Adipocyte (in vitro differentiated cells): ENCODE measurements at regions not wholly inside any gene's neighbourhood (a gene's known extent, or its start where the extent isn't known, plus 50 kb on each side); places are given as distances from the start of the nearest gene placed in this dataset.
A peak's percentile ranks its signal among the peaks of the same experiment; 100 is the strongest.

Source experiments
- DNase-seq: peaks from one replicate; pipeline ENCODE4 v3.0.0-alpha.2; 2015; ENCODE audit warnings: low read depth
- H3K27me3 ChIP-seq: replicated peaks from 2 replicates; pipeline ENCODE4 v1.7.0; 2013; ENCODE audit warnings: mild to moderate bottlenecking, low read length, moderate library complexity; ENCODE audit not compliant: control insufficient read depth, insufficient read depth
- H3K36me3 ChIP-seq: 2 replicates; pipeline ENCODE4 v1.7.0; 2013; ENCODE audit warnings: low read length, mild to moderate bottlenecking, moderate library complexity; ENCODE audit not compliant: control insufficient read depth, insufficient read depth, severe bottlenecking
- H3K4me1 ChIP-seq: 2 replicates; pipeline ENCODE4 v1.7.0; 2013; ENCODE audit warnings: mild to moderate bottlenecking, low read length, moderate library complexity; ENCODE audit not compliant: control insufficient read depth, insufficient read depth
- H3K4me3 ChIP-seq: 2 replicates; pipeline ENCODE4 v1.7.0; 2013; ENCODE audit warnings: mild to moderate bottlenecking, low read length, moderate library complexity
- H3K9ac ChIP-seq: 2 replicates; pipeline ENCODE4 v1.7.0; 2013; ENCODE audit warnings: mild to moderate bottlenecking, low read length, moderate library complexity
- H3K9me3 ChIP-seq: 2 replicates; pipeline ENCODE4 v1.7.0; 2013; ENCODE audit warnings: mild to moderate bottlenecking, low read length, moderate library complexity; ENCODE audit not compliant: control insufficient read depth

GRCh38 chr13:90401150-90401549 is 946.3 kb upstream of the MIR17HG start:
- no peak for DNase-seq
- Histone ChIP-seq H3K4me1 (no peaks in the 10 kb centered on the region), H3K4me3 (no peak overlapping the region), H3K9ac (no peak overlapping the region), H3K27me3 (no peaks in the 10 kb centered on the region), H3K9me3 (peaks cover 11% of the 10 kb centered on the region), H3K36me3 (no peaks in the 10 kb centered on the region)

GRCh38 chr13:90402102-90402501 is 945.4 kb upstream of the MIR17HG start:
- Histone ChIP-seq H3K36me3 (no peaks in the 10 kb centered on the region), H3K27me3 (no peaks in the 10 kb centered on the region), H3K4me1 (no peaks in the 10 kb centered on the region), H3K9me3 (peaks cover 11% of the 10 kb centered on the region), H3K4me3 (no peak overlapping the region), H3K9ac (no peak overlapping the region)
- no peak for DNase-seq

GRCh38 chr13:90402613-90403012 is 944.9 kb upstream of the MIR17HG start:
- H3K9me3 ChIP-seq = peaks cover 11% of the 10 kb centered on the region
- H3K4me1 ChIP-seq = no peaks in the 10 kb centered on the region
- H3K4me3 ChIP-seq = no peak overlapping the region
- DNase-seq = no peak
- no peaks in the 10 kb centered on the region for H3K36me3 ChIP-seq
- no peak overlapping the region for H3K9ac ChIP-seq
- H3K27me3 ChIP-seq = no peaks in the 10 kb centered on the region

GRCh38 chr13:90403330-90404082 is 944.0 kb upstream of the MIR17HG start:
- no peak overlapping the region for H3K4me3 ChIP-seq
- DNase-seq = no peak
- H3K36me3 ChIP-seq = no peaks in the 10 kb centered on the region
- no peaks in the 10 kb centered on the region for H3K4me1 ChIP-seq
- peaks cover 11% of the 10 kb centered on the region for H3K9me3 ChIP-seq
- H3K27me3 ChIP-seq = no peaks in the 10 kb centered on the region
- H3K9ac ChIP-seq = no peak overlapping the region

- Histone ChIP-seq H3K4me3 (no peak overlapping the region), H3K27me3 (no peaks in the 10 kb centered on the region), H3K9me3 (peaks cover 1% of the 10 kb centered on the region), H3K9ac (no peak overlapping the region), H3K36me3 (no peaks in the 10 kb centered on the region), H3K4me1 (no peaks in the 10 kb centered on the region)
- no peak for DNase-seq
Observed at GRCh38 chr13:90405301-90405700, 942.2 kb upstream of the MIR17HG start.

GRCh38 chr13:90412980-90413379 is 934.5 kb upstream of the MIR17HG start:
- Histone ChIP-seq H3K9me3 (no peaks in the 10 kb centered on the region), H3K27me3 (no peaks in the 10 kb centered on the region), H3K4me1 (peaks cover 29% of the 10 kb centered on the region), H3K9ac (no peak overlapping the region), H3K4me3 (no peak overlapping the region), H3K36me3 (no peaks in the 10 kb centered on the region)
- DNase-seq = no peak

GRCh38 chr13:90413548-90413947 is 933.9 kb upstream of the MIR17HG start:
- Histone ChIP-seq H3K36me3 (no peaks in the 10 kb centered on the region), H3K9ac (no peak overlapping the region), H3K27me3 (no peaks in the 10 kb centered on the region), H3K4me1 (peaks cover 29% of the 10 kb centered on the region), H3K9me3 (no peaks in the 10 kb centered on the region), H3K4me3 (no peak overlapping the region)
- no peak for DNase-seq

- Histone ChIP-seq H3K9ac (peak overlapping the region; percentile 39), H3K36me3 (no peaks in the 10 kb centered on the region), H3K9me3 (no peaks in the 10 kb centered on the region), H3K4me1 (peaks cover 29% of the 10 kb centered on the region), H3K4me3 (no peak overlapping the region), H3K27me3 (no peaks in the 10 kb centered on the region)
- peak; percentile 77 for DNase-seq
Observed at GRCh38 chr13:90414691-90415596, 932.5 kb upstream of the MIR17HG start.

- Histone ChIP-seq H3K4me3 (no peak overlapping the region), H3K9me3 (no peaks in the 10 kb centered on the region), H3K9ac (peak overlapping the region; percentile 39), H3K4me1 (peaks cover 29% of the 10 kb centered on the region), H3K27me3 (no peaks in the 10 kb centered on the region), H3K36me3 (no peaks in the 10 kb centered on the region)
- no peak for DNase-seq
Observed at GRCh38 chr13:90415902-90416301, 931.6 kb upstream of the MIR17HG start.

GRCh38 chr13:90416519-90416918 is 931.0 kb upstream of the MIR17HG start:
- Histone ChIP-seq H3K27me3 (no peaks in the 10 kb centered on the region), H3K9ac (peak overlapping the region; percentile 39), H3K4me1 (peaks cover 29% of the 10 kb centered on the region), H3K4me3 (no peak overlapping the region), H3K9me3 (no peaks in the 10 kb centered on the region), H3K36me3 (no peaks in the 10 kb centered on the region)
- DNase-seq = peak; percentile 73

- Histone ChIP-seq H3K9ac (no peak overlapping the region), H3K9me3 (no peaks in the 10 kb centered on the region), H3K27me3 (no peaks in the 10 kb centered on the region), H3K36me3 (no peaks in the 10 kb centered on the region), H3K4me3 (no peak overlapping the region), H3K4me1 (peaks cover 29% of the 10 kb centered on the region)
- no peak for DNase-seq
Observed at GRCh38 chr13:90416938-90417337, 930.5 kb upstream of the MIR17HG start.
